HFF-Myc (cell line): ENCODE measurements at regions not wholly inside any gene's neighbourhood (a gene's known extent, or its start where the extent isn't known, plus 50 kb on each side); places are given as distances from the start of the nearest gene placed in this dataset.

Source experiments
- DNase-seq: peaks from one replicate; pipeline ENCODE4 v3.0.0-alpha.2; 2011; ENCODE audit warnings: low read depth; ENCODE audit errors: extremely low read depth
- H3K4me3 ChIP-seq: replicated peaks from 2 replicates; pipeline ENCODE4 v1.5.1; 2011; ENCODE audit warnings: low read depth, mild to moderate bottlenecking, control low read depth, low read length
- TF ChIP-seq, protein P1 (sequence below): IDR thresholded peaks from 2 replicates; pipeline ENCODE4 v1.5.1; 2012; ENCODE audit warnings: mild to moderate bottlenecking, low read depth, low read length, control low read depth; ENCODE audit errors: missing control alignments

DNA sequence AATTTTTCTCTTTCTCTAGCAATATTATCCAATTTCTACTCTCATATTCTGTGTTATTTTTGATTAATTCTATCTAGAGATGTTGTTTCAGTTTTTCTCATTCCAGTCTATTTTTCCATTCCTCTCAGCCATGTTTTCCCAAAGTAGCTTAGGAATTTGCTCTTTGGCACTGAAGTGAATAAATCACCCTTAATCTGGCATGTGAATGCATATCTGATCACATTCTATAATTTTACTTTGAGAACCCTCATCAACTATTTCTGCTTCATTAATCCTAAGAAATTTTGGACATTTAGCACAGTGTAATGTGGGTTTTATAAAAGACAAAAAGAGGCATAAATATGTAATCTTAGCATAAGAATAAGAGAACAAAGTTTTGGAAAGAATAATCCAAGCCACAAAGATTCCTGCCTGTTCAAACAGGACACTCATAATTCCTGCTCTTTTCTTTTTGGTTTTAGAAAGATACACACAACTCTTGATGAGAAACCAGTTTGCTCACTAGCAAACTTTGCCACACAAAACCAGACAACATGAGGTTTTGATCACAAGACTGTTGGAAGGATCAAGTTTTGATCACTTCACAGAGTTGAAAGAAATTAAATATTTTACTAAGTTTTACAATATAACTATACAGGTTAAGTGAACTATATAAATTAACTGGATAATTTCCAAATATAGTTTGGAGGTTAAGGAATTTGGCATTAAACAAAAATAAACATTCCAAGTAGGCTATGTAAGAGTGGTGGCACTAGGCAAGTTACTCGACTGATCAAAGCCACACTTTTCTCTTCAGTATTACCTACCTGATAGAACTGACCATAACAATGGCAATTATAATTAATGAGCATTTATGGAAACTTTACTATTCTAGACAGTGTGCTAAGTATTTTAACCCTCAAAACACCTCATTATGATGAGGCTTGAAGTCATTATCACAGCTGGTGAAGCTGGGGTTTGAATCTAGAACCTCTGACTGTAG lies 226.6 kb upstream of the TMTC1 start:
- no peak for DNase-seq
- TF ChIP-seq, protein P1, sequence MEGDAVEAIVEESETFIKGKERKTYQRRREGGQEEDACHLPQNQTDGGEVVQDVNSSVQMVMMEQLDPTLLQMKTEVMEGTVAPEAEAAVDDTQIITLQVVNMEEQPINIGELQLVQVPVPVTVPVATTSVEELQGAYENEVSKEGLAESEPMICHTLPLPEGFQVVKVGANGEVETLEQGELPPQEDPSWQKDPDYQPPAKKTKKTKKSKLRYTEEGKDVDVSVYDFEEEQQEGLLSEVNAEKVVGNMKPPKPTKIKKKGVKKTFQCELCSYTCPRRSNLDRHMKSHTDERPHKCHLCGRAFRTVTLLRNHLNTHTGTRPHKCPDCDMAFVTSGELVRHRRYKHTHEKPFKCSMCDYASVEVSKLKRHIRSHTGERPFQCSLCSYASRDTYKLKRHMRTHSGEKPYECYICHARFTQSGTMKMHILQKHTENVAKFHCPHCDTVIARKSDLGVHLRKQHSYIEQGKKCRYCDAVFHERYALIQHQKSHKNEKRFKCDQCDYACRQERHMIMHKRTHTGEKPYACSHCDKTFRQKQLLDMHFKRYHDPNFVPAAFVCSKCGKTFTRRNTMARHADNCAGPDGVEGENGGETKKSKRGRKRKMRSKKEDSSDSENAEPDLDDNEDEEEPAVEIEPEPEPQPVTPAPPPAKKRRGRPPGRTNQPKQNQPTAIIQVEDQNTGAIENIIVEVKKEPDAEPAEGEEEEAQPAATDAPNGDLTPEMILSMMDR = no peak
- H3K4me3 ChIP-seq = no peak overlapping the region

DNA sequence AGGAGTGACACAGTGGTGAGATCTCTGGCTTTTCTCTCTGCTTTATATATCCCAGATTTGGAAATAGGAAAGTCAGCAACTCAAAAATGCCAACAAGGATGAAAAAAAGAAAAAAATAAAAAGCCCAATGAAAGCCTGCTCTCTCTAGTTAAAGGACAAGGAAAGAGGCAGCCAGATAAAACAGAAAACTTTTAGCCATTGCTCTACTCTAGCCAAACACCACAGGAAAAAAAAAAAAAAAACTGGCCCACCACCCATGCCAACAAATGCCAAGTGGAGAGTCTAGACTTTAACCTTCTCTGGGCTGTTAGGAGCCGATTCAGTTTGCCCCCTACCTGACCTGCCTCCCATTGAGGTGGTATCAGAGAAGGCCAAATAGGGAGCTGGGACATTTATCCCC lies 222.3 kb upstream of the TMTC1 start:
- H3K4me3 ChIP-seq = no peak overlapping the region
- TF ChIP-seq, protein P1 = no peak
- no peak for DNase-seq

DNA sequence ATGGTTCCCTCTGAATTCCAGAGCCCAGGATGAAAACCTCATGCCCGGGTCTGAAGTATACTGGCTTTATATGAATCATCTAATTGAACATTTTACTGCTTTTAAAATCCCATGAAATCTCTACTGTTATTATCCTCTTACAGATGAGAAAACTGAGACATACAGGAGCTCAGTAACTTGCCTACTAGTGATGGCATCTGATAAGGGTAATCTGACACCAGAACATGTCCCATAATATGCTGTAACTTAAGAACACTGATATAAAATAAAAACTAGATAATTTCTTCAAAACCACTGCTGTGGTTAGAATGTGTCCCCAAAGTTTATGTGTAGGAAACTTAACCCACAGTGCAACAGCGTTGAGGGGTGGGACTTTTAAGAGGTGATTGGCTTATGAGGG lies 219.6 kb upstream of the TMTC1 start:
- H3K4me3 ChIP-seq = no peak overlapping the region
- TF ChIP-seq, protein P1 = no peak
- no peak for DNase-seq

DNA sequence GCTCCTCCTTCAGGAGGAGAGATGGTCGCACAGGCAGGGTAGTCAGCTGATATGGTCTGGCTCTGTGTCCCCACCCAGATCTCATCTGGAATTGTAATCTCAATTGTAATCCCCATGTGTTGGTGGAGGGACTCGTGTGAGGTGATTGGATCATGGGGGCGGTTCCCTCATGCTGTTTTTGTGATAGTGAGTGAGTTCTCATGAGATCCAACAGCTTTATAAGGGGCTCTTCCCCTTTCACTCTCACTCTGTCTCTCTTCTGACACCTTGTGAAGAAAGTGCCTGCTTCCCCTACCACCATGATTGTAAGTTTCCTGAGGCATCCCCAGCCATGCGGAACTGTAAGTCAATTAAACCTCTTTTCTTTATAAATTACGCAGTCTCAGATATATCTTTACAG lies 218.9 kb upstream of the TMTC1 start:
- no peak overlapping the region for H3K4me3 ChIP-seq
- TF ChIP-seq, protein P1 = no peak
- no peak for DNase-seq

DNA sequence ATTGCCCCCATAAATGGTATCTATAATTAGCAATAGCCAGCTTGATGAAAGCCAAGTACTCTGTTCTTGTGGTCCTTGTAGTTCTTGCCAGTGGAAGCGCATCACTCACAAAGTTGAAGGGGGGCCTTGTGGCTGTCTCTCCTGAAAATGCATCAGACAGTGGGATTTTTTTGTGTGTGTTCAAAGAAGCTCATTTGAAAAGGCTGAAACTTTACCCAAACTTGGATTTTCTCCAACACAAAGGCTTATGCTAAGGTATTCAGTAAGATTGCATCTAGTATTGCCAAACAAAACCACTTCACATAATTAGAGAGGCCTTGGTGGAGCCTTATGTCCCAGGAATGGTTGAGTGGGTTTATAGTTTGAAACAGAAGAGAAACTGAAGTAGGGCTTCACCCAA lies 216.7 kb upstream of the TMTC1 start:
- DNase-seq = no peak
- TF ChIP-seq, protein P1 = no peak
- H3K4me3 ChIP-seq = no peak overlapping the region

DNA sequence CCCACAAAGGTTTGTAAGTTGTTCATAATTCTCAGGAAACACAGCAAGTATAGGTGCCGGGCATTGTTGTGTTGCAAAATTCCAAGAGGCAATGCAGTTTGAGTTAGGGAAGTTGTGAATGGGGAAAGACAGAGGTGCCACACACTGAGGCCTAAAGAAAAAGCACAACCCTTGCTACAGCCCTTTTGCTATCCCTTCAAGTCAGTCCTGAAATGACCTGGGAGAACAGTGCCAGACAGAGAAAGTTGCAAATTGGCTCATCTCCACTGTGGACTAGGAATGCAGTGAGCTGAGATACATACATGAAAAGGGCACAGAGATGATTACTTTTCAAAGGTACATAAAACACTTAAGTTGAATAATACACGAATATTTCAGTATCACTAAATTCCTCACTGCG lies 213.3 kb upstream of the TMTC1 start:
- no peak for DNase-seq
- H3K4me3 ChIP-seq = no peak overlapping the region
- TF ChIP-seq, protein P1 = no peak

DNA sequence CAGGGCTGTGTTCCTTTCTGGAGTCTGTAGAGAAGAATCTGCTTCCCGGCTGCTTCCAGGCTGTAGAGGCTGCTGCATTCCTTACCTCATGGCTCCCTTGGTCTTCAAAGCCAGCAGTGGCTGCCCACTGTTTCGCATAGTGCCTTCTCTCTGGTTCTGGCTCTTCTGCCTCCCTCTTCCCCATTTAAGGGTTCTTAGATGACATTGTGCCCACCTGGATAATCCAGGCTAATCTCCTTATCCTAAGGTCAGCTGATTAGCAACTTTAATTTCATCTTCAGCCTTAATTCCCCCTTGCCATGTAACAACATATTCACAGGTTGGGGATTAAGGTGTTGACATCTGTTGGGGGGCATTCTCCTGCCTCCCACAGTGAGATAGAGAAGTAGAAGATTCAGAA lies 208.6 kb upstream of the TMTC1 start:
- H3K4me3 ChIP-seq = no peak overlapping the region
- TF ChIP-seq, protein P1 = no peak
- DNase-seq = no peak
